ENCODE measurements at regions not wholly inside any gene's neighbourhood (a gene's known extent, or its start where the extent isn't known, plus 50 kb on each side); places are given as distances from the start of the nearest gene placed in this dataset.
"Not testable (repeated sequence)": the region's sequence is repeated elsewhere in the genome, so short reads cannot be mapped to it uniquely, and the experiment has no call there.

GRCh38 chr17:71803656-71804284 is 317.1 kb upstream of the SOX9 start:
- H3K36me3 ChIP-seq (ENCODE audit: low read length): no peaks in the 10 kb centered on the region
- H3K9me3 ChIP-seq (ENCODE audit: insufficient read depth, low read length): no peaks in the 10 kb centered on the region
- H2AFZ ChIP-seq (ENCODE audit: low read depth, low read length, severe bottlenecking): no peak overlapping the region
- no peak overlapping the region for H3K27ac ChIP-seq (ENCODE audit: low read depth, low read length)
- no peak overlapping the region for H3K4me3 ChIP-seq (ENCODE audit: insufficient read depth, low read length, poor library complexity, severe bottlenecking)
- TF ChIP-seq EZH2phosphoT487 (conservative IDR thresholded peaks at IDR 0.05; ENCODE audit: low read length) (no peak), CTCF (IDR thresholded peaks at IDR 0.05; ENCODE audit: insufficient read depth, low read length, poor library complexity, severe bottlenecking) (no peak)
- no peaks in the 10 kb centered on the region for H3F3A ChIP-seq (ENCODE audit: insufficient read depth)
- H3K9me2 ChIP-seq (replicated peaks; ENCODE audit: insufficient read depth, low read length): no peaks in the 10 kb centered on the region
- no peaks in the 10 kb centered on the region for H3K79me2 ChIP-seq (ENCODE audit: insufficient read depth, low read length)
- H3K9ac ChIP-seq (ENCODE audit: low read length): no peak overlapping the region
- H4K20me1 ChIP-seq (ENCODE audit: low read depth, low read length): no peaks in the 10 kb centered on the region
- no peaks in the 10 kb centered on the region for H3K27me3 ChIP-seq (ENCODE audit: low read length)
- H3K4me2 ChIP-seq (ENCODE audit: low read depth, low read length, poor library complexity, severe bottlenecking): no peak overlapping the region

GRCh38 chr17:71809537-71809936 is 311.3 kb upstream of the SOX9 start:
- Histone ChIP-seq H2AFZ (ENCODE audit: low read depth, low read length, severe bottlenecking) (no peak overlapping the region), H3K9ac (ENCODE audit: low read length) (no peak overlapping the region), H3K27ac (ENCODE audit: low read depth, low read length) (no peak overlapping the region), H3F3A (ENCODE audit: insufficient read depth) (no peaks in the 10 kb centered on the region), H3K36me3 (ENCODE audit: low read length) (no peaks in the 10 kb centered on the region), H3K4me2 (ENCODE audit: low read depth, low read length, poor library complexity, severe bottlenecking) (no peak overlapping the region), H3K79me2 (ENCODE audit: insufficient read depth, low read length) (no peaks in the 10 kb centered on the region), H3K9me2 (replicated peaks; ENCODE audit: insufficient read depth, low read length) (no peaks in the 10 kb centered on the region), H3K9me3 (ENCODE audit: insufficient read depth, low read length) (no peaks in the 10 kb centered on the region), H4K20me1 (ENCODE audit: low read depth, low read length) (no peaks in the 10 kb centered on the region), H3K27me3 (ENCODE audit: low read length) (no peaks in the 10 kb centered on the region), H3K4me3 (ENCODE audit: insufficient read depth, low read length, poor library complexity, severe bottlenecking) (no peak overlapping the region)
- TF ChIP-seq EZH2phosphoT487 (conservative IDR thresholded peaks at IDR 0.05; ENCODE audit: low read length) (no peak), CTCF (IDR thresholded peaks at IDR 0.05; ENCODE audit: insufficient read depth, low read length, poor library complexity, severe bottlenecking) (no peak)

GRCh38 chr17:71813861-71814260 is 307.0 kb upstream of the SOX9 start:
- H3K36me3 ChIP-seq (ENCODE audit: low read length); H3K27me3 ChIP-seq (ENCODE audit: low read length); H3K9me3 ChIP-seq (ENCODE audit: insufficient read depth, low read length); H3K4me2 ChIP-seq (ENCODE audit: low read depth, low read length, poor library complexity, severe bottlenecking); H3K9ac ChIP-seq (ENCODE audit: low read length); H2AFZ ChIP-seq (ENCODE audit: low read depth, low read length, severe bottlenecking); H3K4me3 ChIP-seq (ENCODE audit: insufficient read depth, low read length, poor library complexity, severe bottlenecking); H4K20me1 ChIP-seq (ENCODE audit: low read depth, low read length); H3K9me2 ChIP-seq (replicated peaks; ENCODE audit: insufficient read depth, low read length); H3K27ac ChIP-seq (ENCODE audit: low read depth, low read length); H3K79me2 ChIP-seq (ENCODE audit: insufficient read depth, low read length); H3F3A ChIP-seq (ENCODE audit: insufficient read depth): not testable (repeated sequence)

GRCh38 chr17:71821511-71821910 is 299.3 kb upstream of the SOX9 start:
- no peak overlapping the region for H3K4me2 ChIP-seq (ENCODE audit: low read depth, low read length, poor library complexity, severe bottlenecking)
- no peaks in the 10 kb centered on the region for H3K36me3 ChIP-seq (ENCODE audit: low read length)
- H2AFZ ChIP-seq (ENCODE audit: low read depth, low read length, severe bottlenecking): no peak overlapping the region
- no peaks in the 10 kb centered on the region for H3K9me2 ChIP-seq (replicated peaks; ENCODE audit: insufficient read depth, low read length)
- no peaks in the 10 kb centered on the region for H3F3A ChIP-seq (ENCODE audit: insufficient read depth)
- no peak for TF ChIP-seq EZH2phosphoT487 (conservative IDR thresholded peaks at IDR 0.05; ENCODE audit: low read length)
- TF ChIP-seq CTCF (IDR thresholded peaks at IDR 0.05; ENCODE audit: insufficient read depth, low read length, poor library complexity, severe bottlenecking): no peak
- H3K9ac ChIP-seq (ENCODE audit: low read length): no peak overlapping the region
- no peaks in the 10 kb centered on the region for H4K20me1 ChIP-seq (ENCODE audit: low read depth, low read length)
- H3K9me3 ChIP-seq (ENCODE audit: insufficient read depth, low read length): no peaks in the 10 kb centered on the region
- no peak overlapping the region for H3K27ac ChIP-seq (ENCODE audit: low read depth, low read length)
- H3K27me3 ChIP-seq (ENCODE audit: low read length): no peaks in the 10 kb centered on the region
- no peaks in the 10 kb centered on the region for H3K79me2 ChIP-seq (ENCODE audit: insufficient read depth, low read length)
- no peak overlapping the region for H3K4me3 ChIP-seq (ENCODE audit: insufficient read depth, low read length, poor library complexity, severe bottlenecking)
